GM18861 (cell line): ENCODE measurements at regions not wholly inside any gene's neighbourhood (a gene's known extent, or its start where the extent isn't known, plus 50 kb on each side); places are given as distances from the start of the nearest gene placed in this dataset.

Experiments used
- ATAC-seq: cut with Tn5 transposase; IDR thresholded peaks from one replicate; pipeline ENCODE4 v1.9.1; 2021; ENCODE audit not compliant: unreplicated experiment

GRCh38 chr17:79401704-79402674 is 208.9 kb downstream of the RBFOX3 start:
- ATAC-seq, result no peak

GRCh38 chr17:79400989-79401703 is 209.7 kb downstream of the RBFOX3 start:
- ATAC-seq, result no peak

GRCh38 chr17:79399610-79400144 is 211.2 kb downstream of the RBFOX3 start:
- ATAC-seq, result no peak

DNA sequence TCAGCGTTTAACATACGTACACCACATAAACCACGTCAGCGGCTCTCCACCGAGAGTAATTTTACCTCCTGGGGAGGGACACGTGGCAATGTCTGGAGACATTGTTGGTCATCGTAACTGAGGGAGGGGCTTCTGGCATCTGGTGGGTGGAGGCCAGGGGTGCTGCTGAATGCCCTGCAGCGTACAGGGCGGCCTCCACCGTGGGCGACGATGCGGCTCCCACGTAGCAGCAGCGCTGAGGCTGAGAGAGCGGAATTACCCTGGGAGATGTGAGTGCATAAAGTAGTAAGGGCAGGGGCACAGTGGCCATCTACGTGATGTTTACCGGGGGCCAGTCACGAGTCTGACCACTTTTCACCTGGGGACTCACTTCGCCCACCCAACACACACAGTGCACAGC is 212.4 kb downstream of the RBFOX3 start:
- ATAC-seq, result no peak

DNA sequence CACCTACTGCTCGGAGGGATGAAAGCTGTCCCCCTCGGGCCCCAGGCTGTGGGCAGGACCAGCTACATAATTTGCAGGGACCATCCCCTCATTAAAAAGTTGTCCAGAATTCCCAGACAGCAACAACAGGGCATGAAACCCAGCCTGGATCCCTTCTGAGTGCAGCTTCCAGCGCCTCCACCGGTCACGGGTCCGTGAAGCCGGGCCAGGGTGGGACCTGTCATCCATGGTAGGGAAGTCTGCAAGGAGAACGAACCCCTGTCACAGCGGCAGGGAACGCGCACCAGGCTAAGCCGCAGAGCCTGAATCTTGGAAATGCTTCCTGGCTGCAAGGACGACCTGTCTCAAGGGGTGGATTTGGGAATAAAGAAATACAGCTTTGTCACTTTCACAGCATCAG is 214.2 kb downstream of the RBFOX3 start:
- ATAC-seq, result no peak

- ATAC-seq, result no peak
These were observed 215.3 kb downstream of the RBFOX3 start for GRCh38 chr17:79395545-79395944.

- ATAC-seq, result no peak
These were observed 215.8 kb downstream of the RBFOX3 start for GRCh38 chr17:79395066-79395465.

GRCh38 chr17:79393358-79394052 is 217.3 kb downstream of the RBFOX3 start:
- no peak for ATAC-seq

GRCh38 chr17:79392598-79392997 is 218.3 kb downstream of the RBFOX3 start:
- ATAC-seq, result no peak

DNA sequence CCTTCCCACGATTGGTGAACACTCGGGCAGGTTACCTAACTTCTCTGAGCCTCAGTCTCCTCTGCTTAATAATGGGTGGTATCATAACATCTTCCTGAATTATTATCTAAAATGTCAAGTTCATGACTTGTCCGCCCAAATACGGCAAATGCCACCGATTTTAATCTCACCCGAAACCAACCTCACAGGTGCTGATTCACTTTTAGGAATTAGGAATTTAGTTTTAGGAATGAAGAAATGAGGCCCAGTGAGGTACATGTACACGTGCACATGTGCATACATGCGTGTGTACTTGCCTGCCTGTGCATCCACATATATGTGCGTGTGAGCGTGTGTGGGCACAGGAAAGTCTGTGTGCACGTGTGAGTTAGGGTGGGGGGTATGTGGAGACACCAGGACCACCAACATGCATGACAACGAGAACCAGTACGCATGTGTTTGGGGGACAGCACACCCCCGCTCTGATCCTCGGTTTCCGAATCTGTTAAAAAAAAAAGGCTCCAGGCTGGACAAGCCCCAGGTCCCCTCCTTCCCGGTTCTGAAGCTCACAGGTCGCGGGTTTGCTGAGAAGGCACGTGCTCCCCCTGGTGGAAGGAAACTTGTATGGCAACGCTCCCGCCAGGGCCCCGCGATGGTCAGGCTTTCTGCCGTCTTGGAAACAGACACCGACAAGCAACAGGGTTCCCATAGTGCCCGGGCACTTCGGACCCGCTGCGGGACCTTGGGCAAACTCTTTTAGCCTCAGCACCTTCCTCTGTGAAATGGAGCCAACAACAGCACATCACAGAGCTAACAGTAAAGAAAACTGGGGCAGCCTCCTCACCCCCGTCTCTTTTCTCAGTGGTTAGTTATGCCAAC is 219.2 kb downstream of the RBFOX3 start:
- no peak for ATAC-seq

- no peak for ATAC-seq
These were observed 221.0 kb downstream of the RBFOX3 start for GRCh38 chr17:79389896-79390295.

DNA sequence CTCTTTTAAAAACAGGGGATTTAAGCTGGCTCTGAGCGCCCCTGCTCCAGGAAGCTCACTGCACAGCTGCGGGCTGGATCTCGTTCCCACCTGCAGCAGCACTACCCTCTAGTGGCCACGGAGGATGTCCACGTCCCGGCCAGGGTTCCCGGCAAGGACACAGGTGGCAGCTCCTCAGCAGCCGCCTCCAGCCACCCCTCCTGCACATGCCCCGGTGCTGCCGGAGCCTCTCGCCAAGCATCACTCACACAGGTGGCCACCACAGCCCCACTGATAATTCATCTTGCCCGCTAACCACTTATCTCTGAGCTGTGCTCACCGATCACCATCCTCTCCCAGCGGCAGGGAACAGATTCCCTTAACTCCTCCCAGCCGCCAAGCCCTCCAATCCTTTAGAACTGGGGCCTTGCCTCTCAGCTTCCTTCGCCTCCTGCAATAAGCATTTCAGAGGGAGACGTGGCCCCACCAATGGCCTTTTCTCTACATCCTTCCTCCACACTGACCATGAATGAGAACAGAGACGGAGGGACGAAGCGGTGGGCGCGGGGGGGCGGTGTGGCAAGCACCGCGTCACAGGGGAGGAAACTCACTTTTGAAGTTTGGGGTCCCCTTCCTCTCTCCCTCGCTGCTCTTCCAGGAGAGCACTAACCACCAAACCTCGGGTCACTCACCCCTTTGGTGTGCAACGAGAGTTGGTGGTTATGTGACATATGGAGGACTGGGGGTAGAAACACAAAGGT is 222.1 kb downstream of the RBFOX3 start:
- ATAC-seq, result no peak

GRCh38 chr17:79387783-79388182 is 223.1 kb downstream of the RBFOX3 start:
- ATAC-seq, result no peak

- ATAC-seq, result no peak
These were observed 224.8 kb downstream of the RBFOX3 start for GRCh38 chr17:79385962-79386563.

DNA sequence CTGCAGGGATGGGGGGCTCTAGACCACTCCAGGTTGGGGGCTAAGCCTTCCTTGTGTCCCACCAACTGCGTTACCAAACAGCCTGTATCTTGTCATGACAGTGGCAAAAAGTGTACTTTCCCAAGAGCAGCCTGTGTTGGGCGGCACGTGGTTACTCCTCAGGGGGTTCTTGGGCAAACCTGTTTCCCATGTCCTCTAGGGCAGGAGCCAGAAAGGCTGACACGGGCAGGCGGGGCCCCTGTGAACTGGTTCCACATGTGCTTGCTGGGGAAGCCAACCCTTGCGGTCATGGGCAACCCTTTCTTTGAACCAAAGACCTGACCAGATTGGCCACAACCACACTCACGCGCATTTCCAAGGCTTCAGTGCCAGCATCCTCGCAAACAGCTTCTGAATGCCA is 228.5 kb downstream of the RBFOX3 start:
- ATAC-seq, result no peak

DNA sequence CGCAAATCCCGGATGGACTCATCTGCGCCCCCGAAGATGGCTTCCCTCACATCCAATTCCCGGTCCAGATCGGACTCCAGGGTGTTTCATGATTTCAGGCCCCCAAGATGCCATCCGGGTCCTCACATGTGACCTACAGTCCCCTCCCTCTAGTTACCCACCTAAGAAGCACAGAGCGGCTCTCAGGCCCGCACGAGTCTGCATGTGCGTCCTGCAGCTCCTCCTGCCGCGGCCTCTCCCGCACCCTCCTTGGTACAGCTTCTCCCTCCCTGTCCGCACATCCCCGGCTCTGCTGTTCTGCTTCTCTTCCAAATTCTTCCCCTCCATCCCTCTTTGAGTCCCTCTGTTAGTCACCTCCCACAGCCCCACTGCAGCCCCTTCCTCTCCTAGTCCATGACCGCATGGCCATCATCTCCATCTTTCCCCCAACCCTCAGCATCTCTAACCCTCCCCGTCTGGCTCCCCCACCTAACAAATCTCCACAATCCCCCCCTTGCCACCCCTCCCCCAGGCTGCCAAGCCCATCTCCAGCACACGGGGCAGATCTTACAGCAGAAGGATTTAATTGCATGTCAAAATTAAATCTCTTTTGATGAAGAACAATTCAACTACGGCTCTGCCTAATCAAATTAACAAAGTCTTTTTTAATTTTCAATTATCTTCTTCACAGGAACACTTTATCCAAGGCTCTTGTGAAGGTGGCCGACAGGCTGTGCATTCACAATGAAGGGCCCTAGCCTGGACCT is 231.0 kb downstream of the RBFOX3 start:
- no peak for ATAC-seq

GRCh38 chr17:79377230-79377786 is 233.5 kb downstream of the RBFOX3 start:
- no peak for ATAC-seq

DNA sequence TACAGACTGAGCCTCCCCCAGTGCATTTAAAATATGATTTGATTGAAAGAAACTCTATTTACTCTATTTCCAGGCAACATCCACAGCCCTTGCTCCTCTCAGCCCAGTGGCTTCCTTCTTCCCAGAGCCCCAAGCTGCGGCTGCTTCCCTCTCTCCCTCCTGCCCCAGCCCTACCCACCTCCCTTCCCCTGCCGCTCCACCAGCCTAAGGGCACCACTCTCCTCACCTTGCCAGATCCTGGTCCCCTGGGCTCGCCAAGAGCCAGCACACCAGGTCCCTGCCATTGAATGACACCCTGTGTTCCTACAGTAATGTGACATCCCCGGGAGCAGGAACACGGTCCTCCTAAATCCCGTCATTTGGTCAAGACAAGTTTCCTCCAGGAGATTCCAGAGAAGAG is 236.0 kb downstream of the RBFOX3 start:
- no peak for ATAC-seq
